Fibroblast of skin of scalp (primary cell): ENCODE measurements at regions not wholly inside any gene's neighbourhood (a gene's known extent, or its start where the extent isn't known, plus 50 kb on each side); places are given as distances from the start of the nearest gene placed in this dataset.
A peak's percentile ranks its signal among the peaks of the same experiment; 100 is the strongest.
"Not testable (repeated sequence)": the region's sequence is repeated elsewhere in the genome, so short reads cannot be mapped to it uniquely, and the experiment has no call there.

Source experiments
- DNase-seq: peaks from one replicate; pipeline ENCODE4 v3.0.0-alpha.2; 2013

DNA sequence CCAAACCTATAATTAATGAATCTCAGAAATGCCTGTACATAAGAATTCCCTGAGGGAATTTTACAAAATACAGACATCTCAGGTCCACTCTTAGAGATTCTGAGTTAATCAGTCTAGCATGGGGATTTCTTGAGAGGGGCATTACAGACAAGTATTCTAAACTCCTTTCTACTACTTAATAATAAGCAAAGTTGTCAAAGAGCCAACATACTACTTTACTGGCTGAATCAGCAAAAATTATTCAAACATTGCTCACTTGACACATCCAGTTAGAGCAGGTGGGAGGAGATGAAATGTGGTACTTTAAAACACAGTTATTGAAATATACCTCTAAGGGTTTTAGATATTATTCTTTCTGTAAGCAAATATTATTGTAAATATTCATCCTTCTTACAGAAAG, 1164.7 kb downstream of the CDY2B start:
- DNase-seq = no peak

- DNase-seq = no peak
Observed at GRCh38 chrY:16673102-16673787, 1206.8 kb downstream of the CDY2B start.

GRCh38 chrY:16668402-16668801, 1211.6 kb downstream of the CDY2B start:
- no peak for DNase-seq

GRCh38 chrY:16662741-16663140, 1217.3 kb downstream of the CDY2B start:
- no peak for DNase-seq

DNA sequence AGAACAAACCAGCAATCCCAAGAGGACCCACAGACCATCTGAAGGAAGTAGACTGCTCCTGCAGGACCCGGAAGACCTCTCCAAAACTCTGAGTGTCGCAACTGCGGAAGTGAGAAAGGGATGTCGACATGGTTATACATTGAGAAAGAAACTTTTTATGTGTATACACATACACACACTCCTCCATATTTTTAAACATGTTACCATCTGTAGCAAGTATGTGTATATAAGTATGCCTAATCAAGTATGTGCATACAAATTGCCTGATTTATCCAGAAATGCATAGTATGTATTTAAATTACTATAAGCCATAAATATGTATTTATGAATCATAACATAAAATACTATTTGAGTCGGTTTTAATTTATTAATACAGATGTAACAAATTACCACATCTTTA, 1220.7 kb downstream of the CDY2B start:
- no peak for DNase-seq

DNA sequence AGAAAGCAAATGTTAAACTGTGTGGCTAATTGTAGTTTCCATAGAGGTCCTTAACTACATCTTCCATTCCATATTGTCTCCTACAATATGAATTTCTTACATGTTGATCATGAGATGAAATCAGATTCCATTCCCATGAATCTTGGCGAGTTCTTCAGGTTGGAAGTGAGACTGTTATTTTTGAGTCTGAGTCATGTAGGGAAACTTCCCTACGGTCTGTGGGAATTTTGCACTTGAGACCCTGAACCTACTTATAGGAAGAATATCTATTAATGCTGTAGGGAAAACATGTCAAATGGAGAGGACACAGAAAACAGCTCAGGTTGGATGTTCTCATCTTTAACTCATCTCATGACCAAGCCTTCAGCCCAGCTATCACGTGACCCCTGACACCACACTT, 1226.0 kb downstream of the CDY2B start:
- peak; percentile 20 for DNase-seq

- DNase-seq = no peak
Observed at GRCh38 chrY:16645991-16646390, 1234.0 kb downstream of the CDY2B start.

- DNase-seq = no peak
Observed at GRCh38 chrY:16645449-16645848, 1234.6 kb downstream of the CDY2B start.

GRCh38 chrY:16644270-16644800, 1235.7 kb downstream of the CDY2B start:
- DNase-seq = no peak

GRCh38 chrY:16639777-16640176, 1240.2 kb downstream of the CDY2B start:
- no peak for DNase-seq

GRCh38 chrY:16638743-16639142, 1241.3 kb downstream of the CDY2B start:
- DNase-seq = not testable (repeated sequence)

- DNase-seq = no peak
Observed at GRCh38 chrY:16636254-16636653, 1243.8 kb downstream of the CDY2B start.

DNA sequence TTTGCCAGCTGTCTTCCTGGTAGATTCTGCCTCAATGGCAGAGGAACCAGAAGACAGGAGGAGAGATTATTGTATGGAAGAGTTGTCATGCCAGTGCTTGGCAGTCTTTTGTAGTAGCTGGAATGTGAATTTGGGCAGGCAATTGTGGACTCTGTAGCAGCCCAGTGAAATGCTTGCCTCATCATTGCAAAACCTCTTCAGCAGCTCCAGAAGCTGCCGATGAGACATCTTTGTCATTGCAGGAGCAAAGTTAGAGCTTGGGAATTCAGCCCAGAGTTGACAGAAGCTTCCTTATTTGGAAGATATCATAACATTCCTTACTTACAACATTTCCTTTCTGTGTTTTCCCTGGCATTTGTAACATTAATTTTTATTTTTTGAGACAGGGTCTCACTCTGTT, 1250.9 kb downstream of the CDY2B start:
- peak; percentile 12 for DNase-seq

- DNase-seq = no peak
Observed at GRCh38 chrY:16627122-16627521, 1252.9 kb downstream of the CDY2B start.

- DNase-seq = peak; percentile 0
Observed at GRCh38 chrY:16616201-16616975, 1263.6 kb downstream of the CDY2B start.

DNA sequence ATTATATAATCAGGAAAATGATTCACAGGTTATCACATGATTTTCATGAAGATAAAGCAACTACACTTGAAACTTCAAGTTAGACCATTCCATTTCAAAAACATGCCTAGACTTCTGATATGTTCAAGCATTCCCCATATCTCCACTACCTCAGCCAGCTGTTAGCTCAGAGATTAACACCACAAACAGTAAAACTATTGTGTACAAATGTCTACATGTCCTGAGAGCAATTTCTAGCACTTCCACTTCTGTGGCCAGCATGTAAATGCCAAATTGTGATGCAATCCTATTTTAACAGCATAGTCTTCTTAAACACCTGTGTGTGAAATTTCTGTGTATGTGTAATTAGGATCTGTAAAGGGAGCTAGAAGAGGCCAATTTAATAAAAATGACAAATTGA, 1271.3 kb downstream of the CDY2B start:
- DNase-seq = no peak

GRCh38 chrY:16602146-16602545, 1277.9 kb downstream of the CDY2B start:
- no peak for DNase-seq

DNA sequence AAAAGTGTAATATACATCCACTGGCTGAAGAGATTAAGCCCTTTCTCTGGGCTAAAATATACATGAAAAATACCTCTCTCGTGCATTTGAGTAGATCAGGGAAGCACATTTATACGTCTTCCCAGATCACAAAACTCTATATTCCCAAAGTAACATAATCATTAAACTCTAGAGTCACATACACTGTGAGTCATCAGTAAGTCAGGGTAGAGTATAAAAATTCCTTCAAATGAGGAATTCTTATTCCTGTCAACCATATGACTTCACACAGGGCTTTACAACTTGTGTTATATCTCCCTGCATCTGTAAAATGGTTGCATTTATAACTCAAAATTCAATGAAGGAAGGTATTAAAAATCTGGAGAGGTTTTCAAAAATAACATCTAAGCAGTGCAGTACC, 1278.4 kb downstream of the CDY2B start:
- no peak for DNase-seq

- DNase-seq = no peak
Observed at GRCh38 chrY:16572061-16572460, 1308.0 kb downstream of the CDY2B start.

DNA sequence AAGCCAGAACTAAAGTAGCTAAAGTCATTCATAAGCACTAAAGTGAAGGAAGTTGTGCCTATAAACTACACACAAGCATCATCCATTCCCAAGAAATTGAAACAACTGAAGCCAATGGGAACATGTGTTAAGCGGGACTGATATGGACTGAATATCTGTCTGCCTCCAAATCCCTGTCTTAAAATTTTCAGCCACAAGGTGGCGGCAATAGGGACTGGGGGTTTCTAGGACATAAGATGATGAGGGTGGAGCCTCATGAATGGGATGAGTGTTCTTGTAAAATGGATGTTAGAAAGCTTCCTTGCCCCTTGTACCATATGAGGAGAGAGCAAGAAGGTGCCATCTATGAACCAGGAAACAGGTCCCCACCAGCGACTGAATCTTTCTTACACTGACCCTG, 1317.5 kb downstream of the CDY2B start:
- no peak for DNase-seq

DNA sequence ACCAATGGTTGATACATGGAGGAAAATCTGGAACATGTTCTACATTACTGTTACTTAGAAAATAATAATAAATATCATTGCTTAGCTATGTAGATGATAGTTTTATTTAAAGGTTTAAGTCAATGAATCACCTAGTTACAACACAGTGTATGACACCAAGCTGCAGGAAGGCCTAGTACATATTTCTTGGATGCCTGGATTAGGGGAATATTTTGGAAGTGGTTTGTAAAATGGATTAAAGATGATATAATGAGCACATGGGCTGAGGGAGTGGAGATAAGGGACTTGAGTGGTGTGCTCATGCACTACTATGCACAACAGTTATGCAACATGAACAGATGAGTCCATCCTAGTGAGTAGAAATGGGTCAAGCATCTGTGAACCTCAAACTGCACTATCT, 1358.0 kb downstream of the CDY2B start:
- DNase-seq = no peak

DNA sequence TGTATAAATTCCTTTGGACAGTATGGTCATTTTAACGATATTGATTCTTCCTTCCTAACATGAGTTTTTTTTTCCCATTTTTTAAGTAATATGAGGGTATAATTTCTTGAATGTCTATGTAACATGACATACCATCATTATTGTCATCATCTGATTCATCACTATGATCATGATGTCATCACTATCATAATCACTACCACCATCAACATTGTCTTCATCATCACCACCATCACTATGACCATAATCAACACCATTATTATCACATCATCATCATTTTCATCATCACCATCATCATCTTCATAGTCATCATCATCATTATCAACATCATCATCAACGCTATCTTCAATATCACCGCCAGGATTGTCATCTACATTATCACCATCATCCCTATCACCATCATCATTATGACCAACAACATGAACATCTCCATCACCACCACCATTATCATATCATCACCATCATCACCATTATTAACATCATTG, 1377.2 kb downstream of the CDY2B start:
- DNase-seq = no peak

DNA sequence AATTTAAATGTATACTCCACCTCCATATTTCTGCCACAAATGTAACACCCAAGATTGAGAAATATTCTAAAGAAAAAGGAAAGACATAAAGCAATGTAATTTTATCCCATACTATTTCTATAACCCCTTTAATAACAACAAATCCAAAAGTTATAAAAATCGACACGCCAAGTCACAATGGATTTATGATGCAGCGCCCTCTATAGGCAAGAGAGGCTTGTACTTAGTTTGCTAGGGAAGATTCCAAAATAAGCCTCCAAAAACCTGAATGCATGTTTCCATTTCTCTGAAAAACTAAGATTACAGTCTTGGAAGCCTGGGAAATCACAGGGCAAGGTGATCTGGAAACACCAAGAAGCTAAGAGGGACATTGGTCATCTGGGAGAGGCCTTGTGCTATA, 1389.3 kb downstream of the CDY2B start:
- no peak for DNase-seq

GRCh38 chrY:16486696-16487215, 1393.3 kb downstream of the CDY2B start:
- no peak for DNase-seq
